ENCODE measurements at regions not wholly inside any gene's neighbourhood (a gene's known extent, or its start where the extent isn't known, plus 50 kb on each side); places are given as distances from the start of the nearest gene placed in this dataset.

GRCh38 chr3:78253860-78254259, 1214.0 kb downstream of the ROBO2 start:
- TF ChIP-seq CTCF (IDR thresholded peaks at IDR 0.05; ENCODE audit: extremely low read depth in 1 of 2, insufficient read depth in 1 of 2, low read depth in 1 of 2, low read length in 2 of 2) = no peak
- TF ChIP-seq FOS (IDR thresholded peaks at IDR 0.05; ENCODE audit: borderline replicate concordance, insufficient read depth, low read length) = no peak
- no peak for TF ChIP-seq EZH2 (IDR thresholded peaks at IDR 0.05; ENCODE audit: borderline replicate concordance, low read depth, low read length, severe bottlenecking)
- TF ChIP-seq MYC (IDR thresholded peaks at IDR 0.05; ENCODE audit: low read depth, low read length) = no peak
- no peak for TF ChIP-seq POLR2A (IDR thresholded peaks at IDR 0.05; ENCODE audit: low read depth, low read length)
- TF ChIP-seq GATA2 (IDR thresholded peaks at IDR 0.05; ENCODE audit: insufficient read depth, insufficient read length, low read depth, low read length) = no peak

Measured in endothelial cell of umbilical vein (primary cell).